ENCODE measurements at regions not wholly inside any gene's neighbourhood (a gene's known extent, or its start where the extent isn't known, plus 50 kb on each side); places are given as distances from the start of the nearest gene placed in this dataset.

DNA sequence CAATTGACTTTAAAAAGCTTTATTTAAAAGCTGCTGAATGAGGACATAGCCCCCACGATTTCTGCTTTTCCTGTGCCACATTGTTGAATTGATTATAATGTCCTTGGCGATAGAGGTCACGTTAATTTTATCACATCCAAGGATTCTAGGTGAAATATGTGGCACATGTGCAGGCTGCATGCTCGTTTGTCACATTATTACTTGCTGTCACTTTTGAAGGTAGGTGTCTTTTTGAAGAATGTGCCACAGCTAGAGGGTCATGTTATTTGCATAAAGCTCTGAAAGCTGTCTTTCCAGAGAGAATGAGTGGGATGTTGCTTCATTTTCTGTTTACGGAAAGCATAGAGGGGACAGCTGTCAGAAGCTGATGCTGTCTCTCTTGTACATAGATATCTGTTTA, 927.6 kb upstream of the ATXN8OS start:
- TF ChIP-seq, protein P1, sequence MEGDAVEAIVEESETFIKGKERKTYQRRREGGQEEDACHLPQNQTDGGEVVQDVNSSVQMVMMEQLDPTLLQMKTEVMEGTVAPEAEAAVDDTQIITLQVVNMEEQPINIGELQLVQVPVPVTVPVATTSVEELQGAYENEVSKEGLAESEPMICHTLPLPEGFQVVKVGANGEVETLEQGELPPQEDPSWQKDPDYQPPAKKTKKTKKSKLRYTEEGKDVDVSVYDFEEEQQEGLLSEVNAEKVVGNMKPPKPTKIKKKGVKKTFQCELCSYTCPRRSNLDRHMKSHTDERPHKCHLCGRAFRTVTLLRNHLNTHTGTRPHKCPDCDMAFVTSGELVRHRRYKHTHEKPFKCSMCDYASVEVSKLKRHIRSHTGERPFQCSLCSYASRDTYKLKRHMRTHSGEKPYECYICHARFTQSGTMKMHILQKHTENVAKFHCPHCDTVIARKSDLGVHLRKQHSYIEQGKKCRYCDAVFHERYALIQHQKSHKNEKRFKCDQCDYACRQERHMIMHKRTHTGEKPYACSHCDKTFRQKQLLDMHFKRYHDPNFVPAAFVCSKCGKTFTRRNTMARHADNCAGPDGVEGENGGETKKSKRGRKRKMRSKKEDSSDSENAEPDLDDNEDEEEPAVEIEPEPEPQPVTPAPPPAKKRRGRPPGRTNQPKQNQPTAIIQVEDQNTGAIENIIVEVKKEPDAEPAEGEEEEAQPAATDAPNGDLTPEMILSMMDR (IDR thresholded peaks at IDR 0.05; ENCODE audit: low read depth, low read length), result no peak

GRCh38 chr13:69178000-69178399, 929.6 kb upstream of the ATXN8OS start:
- no peak overlapping the region for H3K4me3 ChIP-seq
- H3K4me1 ChIP-seq (ENCODE audit: low read depth), result no peaks in the 10 kb centered on the region
- no peaks in the 10 kb centered on the region for H3K36me3 ChIP-seq
- no peaks in the 10 kb centered on the region for H3K27me3 ChIP-seq
- TF ChIP-seq, protein P1 (IDR thresholded peaks at IDR 0.05; ENCODE audit: low read depth, low read length), result no peak
- no peaks in the 10 kb centered on the region for H3K9me3 ChIP-seq (ENCODE audit: low read depth)
- no peak for DNase-seq (ENCODE audit: low read depth in 1 of 2, low spot score in 1 of 2)
- H3K27ac ChIP-seq, result no peak overlapping the region

More for the DNA sequence above, 927.6 kb upstream of the ATXN8OS start:
- Histone ChIP-seq H3K9me3 (ENCODE audit: low read depth) (no peaks in the 10 kb centered on the region), H3K4me1 (ENCODE audit: low read depth) (no peaks in the 10 kb centered on the region), H3K4me3 (no peak overlapping the region), H3K36me3 (no peaks in the 10 kb centered on the region), H3K27ac (no peak overlapping the region), H3K27me3 (no peaks in the 10 kb centered on the region)
- DNase-seq (ENCODE audit: low read depth in 1 of 2, low spot score in 1 of 2), result no peak

- Histone ChIP-seq H3K4me3 (no peak overlapping the region), H3K4me1 (ENCODE audit: low read depth) (no peaks in the 10 kb centered on the region), H3K27me3 (no peaks in the 10 kb centered on the region), H3K36me3 (no peaks in the 10 kb centered on the region), H3K27ac (no peak overlapping the region), H3K9me3 (ENCODE audit: low read depth) (no peaks in the 10 kb centered on the region)
- TF ChIP-seq, protein P1 (IDR thresholded peaks at IDR 0.05; ENCODE audit: low read depth, low read length), result no peak
- DNase-seq (ENCODE audit: low read depth in 1 of 2, low spot score in 1 of 2), result no peak
Measured at GRCh38 chr13:69168436-69168835, 939.2 kb upstream of the ATXN8OS start.

DNA sequence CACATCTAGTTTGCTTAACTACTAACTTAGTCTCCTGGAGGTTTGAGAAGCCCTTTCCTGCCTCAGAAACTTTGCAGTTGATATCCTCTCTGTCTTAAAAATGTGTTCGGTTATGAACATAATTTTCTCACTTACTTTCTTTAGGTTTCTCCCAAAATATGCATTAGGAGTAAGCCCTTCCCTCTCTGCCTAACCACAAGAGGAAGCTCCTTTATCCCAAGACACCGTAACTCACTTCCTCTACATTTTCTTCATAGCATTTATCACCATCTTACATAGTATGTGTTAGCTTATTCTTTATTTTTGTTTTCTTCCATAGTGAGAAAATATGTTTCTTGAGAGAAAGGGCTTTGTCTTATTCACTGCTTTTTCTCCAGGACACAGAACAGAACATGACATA, 952.5 kb upstream of the ATXN8OS start:
- Histone ChIP-seq H3K27ac (no peak overlapping the region), H3K27me3 (no peaks in the 10 kb centered on the region), H3K4me1 (ENCODE audit: low read depth) (no peaks in the 10 kb centered on the region), H3K4me3 (no peak overlapping the region), H3K36me3 (no peaks in the 10 kb centered on the region), H3K9me3 (ENCODE audit: low read depth) (no peaks in the 10 kb centered on the region)
- no peak for DNase-seq (ENCODE audit: low read depth in 1 of 2, low spot score in 1 of 2)
- TF ChIP-seq, protein P1 (IDR thresholded peaks at IDR 0.05; ENCODE audit: low read depth, low read length), result no peak

DNA sequence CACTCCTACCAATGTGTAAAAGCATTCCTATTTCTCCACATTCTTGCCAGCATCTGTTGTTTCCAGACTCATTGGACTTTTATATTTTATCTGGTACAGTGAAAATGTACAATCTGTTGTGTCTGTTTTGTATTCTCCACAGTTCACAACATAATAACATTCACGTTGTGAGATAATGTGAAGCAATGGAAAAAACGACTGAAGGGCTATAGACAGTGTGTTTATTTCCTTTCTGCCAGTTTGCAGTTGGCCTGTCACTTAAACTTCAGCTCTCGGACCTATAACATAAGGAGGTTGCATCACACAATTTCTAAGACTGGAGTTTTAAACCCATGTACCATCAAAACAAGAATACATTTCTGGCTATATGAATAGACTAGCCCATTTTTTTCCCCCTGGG, 965.5 kb upstream of the ATXN8OS start:
- Histone ChIP-seq H3K9me3 (ENCODE audit: low read depth) (no peaks in the 10 kb centered on the region), H3K4me1 (ENCODE audit: low read depth) (no peaks in the 10 kb centered on the region), H3K27ac (no peak overlapping the region)

More for the DNA sequence above, 965.5 kb upstream of the ATXN8OS start:
- Histone ChIP-seq H3K36me3 (no peaks in the 10 kb centered on the region), H3K27me3 (no peaks in the 10 kb centered on the region), H3K4me3 (no peak overlapping the region)
- TF ChIP-seq, protein P1 (IDR thresholded peaks at IDR 0.05; ENCODE audit: low read depth, low read length), result no peak
- DNase-seq (ENCODE audit: low read depth in 1 of 2, low spot score in 1 of 2), result no peak
